ENCODE measurements at regions not wholly inside any gene's neighbourhood (a gene's known extent, or its start where the extent isn't known, plus 50 kb on each side); places are given as distances from the start of the nearest gene placed in this dataset.

GRCh38 chr7:152966189-152966588 lies 206.6 kb downstream of the ACTR3B start:
- CTCF ChIA-PET = no interaction called here

GRCh38 chr7:152967958-152968357 lies 208.4 kb downstream of the ACTR3B start:
- H3K36me3 Mint-ChIP-seq (ENCODE audit: low read depth) = no peaks in the 10 kb centered on the region
- ChIA-PET CTCF (no interaction called here), POLR2A (no interaction called here)
- H3K9me3 Mint-ChIP-seq = peaks cover 3% of the 10 kb centered on the region
- no peak overlapping the region for H3K4me3 Mint-ChIP-seq
- ATAC-seq = no peak
- no peaks in the 10 kb centered on the region for H3K27me3 Mint-ChIP-seq
- no peak overlapping the region for H3K27ac Mint-ChIP-seq
- TF ChIP-seq, protein P1, sequence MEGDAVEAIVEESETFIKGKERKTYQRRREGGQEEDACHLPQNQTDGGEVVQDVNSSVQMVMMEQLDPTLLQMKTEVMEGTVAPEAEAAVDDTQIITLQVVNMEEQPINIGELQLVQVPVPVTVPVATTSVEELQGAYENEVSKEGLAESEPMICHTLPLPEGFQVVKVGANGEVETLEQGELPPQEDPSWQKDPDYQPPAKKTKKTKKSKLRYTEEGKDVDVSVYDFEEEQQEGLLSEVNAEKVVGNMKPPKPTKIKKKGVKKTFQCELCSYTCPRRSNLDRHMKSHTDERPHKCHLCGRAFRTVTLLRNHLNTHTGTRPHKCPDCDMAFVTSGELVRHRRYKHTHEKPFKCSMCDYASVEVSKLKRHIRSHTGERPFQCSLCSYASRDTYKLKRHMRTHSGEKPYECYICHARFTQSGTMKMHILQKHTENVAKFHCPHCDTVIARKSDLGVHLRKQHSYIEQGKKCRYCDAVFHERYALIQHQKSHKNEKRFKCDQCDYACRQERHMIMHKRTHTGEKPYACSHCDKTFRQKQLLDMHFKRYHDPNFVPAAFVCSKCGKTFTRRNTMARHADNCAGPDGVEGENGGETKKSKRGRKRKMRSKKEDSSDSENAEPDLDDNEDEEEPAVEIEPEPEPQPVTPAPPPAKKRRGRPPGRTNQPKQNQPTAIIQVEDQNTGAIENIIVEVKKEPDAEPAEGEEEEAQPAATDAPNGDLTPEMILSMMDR (IDR thresholded peaks at IDR 0.05) = no peak
- intact Hi-C loops (cut with micrococcal nuclease) = no loop called here
- no peaks in the 10 kb centered on the region for H3K4me1 Mint-ChIP-seq (ENCODE audit: low read depth)
- DNase-seq = no peak

More at GRCh38 chr7:152966189-152966588, 206.6 kb downstream of the ACTR3B start:
- H3K27me3 Mint-ChIP-seq = no peaks in the 10 kb centered on the region
- no peak for DNase-seq
- TF ChIP-seq, protein P1 (IDR thresholded peaks at IDR 0.05) = no peak
- ATAC-seq = no peak
- POLR2A ChIA-PET = no interaction called here
- no peaks in the 10 kb centered on the region for H3K4me1 Mint-ChIP-seq (ENCODE audit: low read depth)
- H3K9me3 Mint-ChIP-seq = no peaks in the 10 kb centered on the region
- H3K4me3 Mint-ChIP-seq = no peak overlapping the region
- H3K27ac Mint-ChIP-seq = no peak overlapping the region
- no peaks in the 10 kb centered on the region for H3K36me3 Mint-ChIP-seq (ENCODE audit: low read depth)
- intact Hi-C loops (cut with micrococcal nuclease) = no loop called here

GRCh38 chr7:152968514-152968913 lies 209.0 kb downstream of the ACTR3B start:
- TF ChIP-seq, protein P1 (IDR thresholded peaks at IDR 0.05) = no peak
- no peaks in the 10 kb centered on the region for H3K27me3 Mint-ChIP-seq
- no peaks in the 10 kb centered on the region for H3K36me3 Mint-ChIP-seq (ENCODE audit: low read depth)
- intact Hi-C loops (cut with micrococcal nuclease) = no loop called here
- POLR2A ChIA-PET = no interaction called here
- no peak overlapping the region for H3K4me3 Mint-ChIP-seq
- H3K9me3 Mint-ChIP-seq = peaks cover 3% of the 10 kb centered on the region
- no peak for ATAC-seq
- no peaks in the 10 kb centered on the region for H3K4me1 Mint-ChIP-seq (ENCODE audit: low read depth)
- H3K27ac Mint-ChIP-seq = no peak overlapping the region
- no peak for DNase-seq
- CTCF ChIA-PET = no interaction called here

DNA sequence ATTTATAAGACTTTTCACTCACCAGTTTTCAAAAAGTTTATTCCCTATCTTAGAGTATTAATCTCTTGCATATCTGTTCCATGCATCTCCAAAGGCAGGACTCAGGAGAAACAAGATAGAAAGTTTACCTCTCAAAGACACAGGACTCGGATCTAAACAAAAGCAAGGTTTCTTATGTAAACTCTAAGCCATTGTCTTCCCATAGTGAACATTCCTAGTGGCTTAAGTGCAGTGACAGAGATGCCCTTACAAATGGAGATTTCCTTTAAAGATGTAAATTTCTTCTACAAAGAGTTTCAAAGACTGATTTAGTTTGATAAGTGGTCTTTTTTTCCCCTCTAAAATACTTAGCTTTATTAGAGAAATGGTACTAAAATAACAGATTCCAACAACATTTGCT lies 209.8 kb downstream of the ACTR3B start:
- intact Hi-C loops (cut with micrococcal nuclease) = no loop called here
- no peaks in the 10 kb centered on the region for H3K27me3 Mint-ChIP-seq
- ChIA-PET POLR2A (interaction anchor here (0.6 kb wide), 1 partner anchor 10 kb away, joined by 3 read pairs; no protein-coding TSS in a partner anchor), CTCF (no interaction called here)
- H3K9me3 Mint-ChIP-seq = peaks cover 3% of the 10 kb centered on the region
- H3K4me1 Mint-ChIP-seq (ENCODE audit: low read depth) = no peaks in the 10 kb centered on the region
- no peak overlapping the region for H3K4me3 Mint-ChIP-seq
- no peak overlapping the region for H3K27ac Mint-ChIP-seq
- DNase-seq (no peak), ATAC-seq (no peak)
- TF ChIP-seq, protein P1 (IDR thresholded peaks at IDR 0.05) = no peak
- no peaks in the 10 kb centered on the region for H3K36me3 Mint-ChIP-seq (ENCODE audit: low read depth)

GRCh38 chr7:152969839-152970238 lies 210.3 kb downstream of the ACTR3B start:
- H3K27ac Mint-ChIP-seq = no peak overlapping the region
- H3K9me3 Mint-ChIP-seq = peaks cover 3% of the 10 kb centered on the region
- no peaks in the 10 kb centered on the region for H3K36me3 Mint-ChIP-seq (ENCODE audit: low read depth)
- no peak overlapping the region for H3K4me3 Mint-ChIP-seq
- TF ChIP-seq, protein P1 (IDR thresholded peaks at IDR 0.05) = no peak
- DNase-seq = no peak
- H3K27me3 Mint-ChIP-seq = no peaks in the 10 kb centered on the region
- intact Hi-C loops (cut with micrococcal nuclease) = no loop called here
- no peaks in the 10 kb centered on the region for H3K4me1 Mint-ChIP-seq (ENCODE audit: low read depth)
- no peak for ATAC-seq
- ChIA-PET CTCF (no interaction called here), POLR2A (interaction anchor here (0.6 kb wide), 1 partner anchor 10 kb away, joined by 3 read pairs; no protein-coding TSS in a partner anchor)

Measured in activated CD8-positive, alpha-beta T cell treated with anti-CD3 and anti-CD28 coated beads for 36 hours (primary cell).